ENCODE measurements at regions not wholly inside any gene's neighbourhood (a gene's known extent, or its start where the extent isn't known, plus 50 kb on each side); places are given as distances from the start of the nearest gene placed in this dataset.

DNA sequence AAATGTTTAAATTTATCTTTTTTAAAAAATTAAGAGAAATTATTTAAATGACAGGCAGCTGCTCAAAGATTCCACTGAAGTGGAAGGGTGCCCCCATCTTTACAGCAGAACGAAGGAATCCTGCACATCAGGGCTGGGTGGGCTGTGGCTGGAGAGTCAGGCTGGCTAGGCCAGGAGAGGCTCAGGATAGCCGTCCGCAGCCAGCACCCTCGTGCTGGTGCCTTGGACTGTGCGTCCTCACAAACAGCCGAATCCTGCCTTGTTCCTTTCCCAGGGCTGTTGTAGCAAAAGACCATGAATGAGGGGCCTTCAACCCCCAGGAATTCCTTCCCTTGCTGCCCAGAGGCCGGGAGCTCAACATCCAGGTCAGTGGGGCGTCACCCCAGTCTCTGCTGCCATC, 64.6 kb upstream of the FCN1 start:
- TF ChIP-seq, protein P1, sequence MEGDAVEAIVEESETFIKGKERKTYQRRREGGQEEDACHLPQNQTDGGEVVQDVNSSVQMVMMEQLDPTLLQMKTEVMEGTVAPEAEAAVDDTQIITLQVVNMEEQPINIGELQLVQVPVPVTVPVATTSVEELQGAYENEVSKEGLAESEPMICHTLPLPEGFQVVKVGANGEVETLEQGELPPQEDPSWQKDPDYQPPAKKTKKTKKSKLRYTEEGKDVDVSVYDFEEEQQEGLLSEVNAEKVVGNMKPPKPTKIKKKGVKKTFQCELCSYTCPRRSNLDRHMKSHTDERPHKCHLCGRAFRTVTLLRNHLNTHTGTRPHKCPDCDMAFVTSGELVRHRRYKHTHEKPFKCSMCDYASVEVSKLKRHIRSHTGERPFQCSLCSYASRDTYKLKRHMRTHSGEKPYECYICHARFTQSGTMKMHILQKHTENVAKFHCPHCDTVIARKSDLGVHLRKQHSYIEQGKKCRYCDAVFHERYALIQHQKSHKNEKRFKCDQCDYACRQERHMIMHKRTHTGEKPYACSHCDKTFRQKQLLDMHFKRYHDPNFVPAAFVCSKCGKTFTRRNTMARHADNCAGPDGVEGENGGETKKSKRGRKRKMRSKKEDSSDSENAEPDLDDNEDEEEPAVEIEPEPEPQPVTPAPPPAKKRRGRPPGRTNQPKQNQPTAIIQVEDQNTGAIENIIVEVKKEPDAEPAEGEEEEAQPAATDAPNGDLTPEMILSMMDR (IDR thresholded peaks at IDR 0.05) = no peak
- H3K36me3 ChIP-seq (ENCODE audit: insufficient read depth, low read length) = no peaks in the 10 kb centered on the region
- Mint-ChIP-seq H3K9me3 (peaks cover 5% of the 10 kb centered on the region), H3K4me3 (no peak overlapping the region), H3K27ac (no peak overlapping the region), H3K27me3 (peaks cover 9% of the 10 kb centered on the region), H3K4me1 (ENCODE audit: low read depth) (no peaks in the 10 kb centered on the region), H3K36me3 (ENCODE audit: low read depth) (no peaks in the 10 kb centered on the region)
- intact Hi-C loops (cut with DNase I, micrococcal nuclease) = no loop called here
- H3K27ac ChIP-seq (ENCODE audit: low read depth in 1 of 2, low read length in 2 of 2) = no peak overlapping the region
- DNase-seq = peak in 1 of 14 experiments; percentile 6
- peaks cover 6 to 20% of the 10 kb centered on the region in 2 experiments for H3K9me3 ChIP-seq (ENCODE audit: control insufficient read depth in 1 of 2, insufficient read depth in 1 of 2, low read length in 2 of 2)
- H3K4me3 ChIP-seq (ENCODE audit: low read length) = no peak overlapping the region
- CTCF ChIA-PET = no interaction called here
- H3K4me1 ChIP-seq (ENCODE audit: insufficient read depth, low read length) = no peaks in the 10 kb centered on the region
- peaks cover 0 to 2% of the 10 kb centered on the region in 2 experiments for H3K27me3 ChIP-seq (ENCODE audit: control insufficient read depth in 1 of 2, insufficient read depth in 2 of 2, low read length in 2 of 2)
- POLR2A ChIA-PET = no interaction called here
- no peak for ATAC-seq (ENCODE audit: poor library complexity)

DNA sequence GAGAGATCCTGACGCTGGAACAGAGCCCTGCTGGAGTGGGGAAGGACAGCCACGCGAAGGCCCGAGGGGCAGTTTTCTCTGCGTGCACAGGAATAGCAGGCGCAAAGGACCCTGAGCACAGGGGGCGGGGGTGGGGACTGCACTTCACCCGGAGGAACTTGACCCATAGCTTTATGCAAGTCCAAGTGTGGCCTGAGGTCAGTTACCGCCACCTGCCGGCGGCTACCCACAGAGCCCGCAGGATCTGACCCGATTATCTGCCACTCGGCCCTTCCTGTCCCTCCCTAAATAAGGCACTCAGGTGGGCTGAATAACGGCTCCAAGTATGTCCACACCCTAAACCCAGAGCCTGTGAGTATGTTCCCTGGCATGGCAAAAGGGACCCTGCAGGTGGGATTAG, 65.4 kb upstream of the FCN1 start:
- no peak overlapping the region for H3K27ac ChIP-seq (ENCODE audit: low read depth in 1 of 2, low read length in 2 of 2)
- Mint-ChIP-seq H3K27me3 (peaks cover 9% of the 10 kb centered on the region), H3K27ac (no peak overlapping the region), H3K36me3 (ENCODE audit: low read depth) (no peaks in the 10 kb centered on the region), H3K9me3 (peaks cover 5% of the 10 kb centered on the region), H3K4me3 (no peak overlapping the region), H3K4me1 (ENCODE audit: low read depth) (no peaks in the 10 kb centered on the region)
- TF ChIP-seq, protein P1 (IDR thresholded peaks at IDR 0.05) = no peak
- H3K36me3 ChIP-seq (ENCODE audit: insufficient read depth, low read length) = no peaks in the 10 kb centered on the region
- H3K4me1 ChIP-seq (ENCODE audit: insufficient read depth, low read length) = no peaks in the 10 kb centered on the region
- DNase-seq = peak in 2 of 14 experiments; percentile 14 to 21
- H3K27me3 ChIP-seq (ENCODE audit: control insufficient read depth in 1 of 2, insufficient read depth in 2 of 2, low read length in 2 of 2) = peaks cover 0 to 2% of the 10 kb centered on the region in 2 experiments
- ChIA-PET CTCF (no interaction called here), POLR2A (no interaction called here)
- intact Hi-C loops (cut with DNase I, micrococcal nuclease) = no loop called here
- ATAC-seq (ENCODE audit: poor library complexity) = no peak
- H3K4me3 ChIP-seq (ENCODE audit: low read length) = no peak overlapping the region
- peaks cover 12 to 27% of the 10 kb centered on the region in 2 experiments for H3K9me3 ChIP-seq (ENCODE audit: control insufficient read depth in 1 of 2, insufficient read depth in 1 of 2, low read length in 2 of 2)

DNA sequence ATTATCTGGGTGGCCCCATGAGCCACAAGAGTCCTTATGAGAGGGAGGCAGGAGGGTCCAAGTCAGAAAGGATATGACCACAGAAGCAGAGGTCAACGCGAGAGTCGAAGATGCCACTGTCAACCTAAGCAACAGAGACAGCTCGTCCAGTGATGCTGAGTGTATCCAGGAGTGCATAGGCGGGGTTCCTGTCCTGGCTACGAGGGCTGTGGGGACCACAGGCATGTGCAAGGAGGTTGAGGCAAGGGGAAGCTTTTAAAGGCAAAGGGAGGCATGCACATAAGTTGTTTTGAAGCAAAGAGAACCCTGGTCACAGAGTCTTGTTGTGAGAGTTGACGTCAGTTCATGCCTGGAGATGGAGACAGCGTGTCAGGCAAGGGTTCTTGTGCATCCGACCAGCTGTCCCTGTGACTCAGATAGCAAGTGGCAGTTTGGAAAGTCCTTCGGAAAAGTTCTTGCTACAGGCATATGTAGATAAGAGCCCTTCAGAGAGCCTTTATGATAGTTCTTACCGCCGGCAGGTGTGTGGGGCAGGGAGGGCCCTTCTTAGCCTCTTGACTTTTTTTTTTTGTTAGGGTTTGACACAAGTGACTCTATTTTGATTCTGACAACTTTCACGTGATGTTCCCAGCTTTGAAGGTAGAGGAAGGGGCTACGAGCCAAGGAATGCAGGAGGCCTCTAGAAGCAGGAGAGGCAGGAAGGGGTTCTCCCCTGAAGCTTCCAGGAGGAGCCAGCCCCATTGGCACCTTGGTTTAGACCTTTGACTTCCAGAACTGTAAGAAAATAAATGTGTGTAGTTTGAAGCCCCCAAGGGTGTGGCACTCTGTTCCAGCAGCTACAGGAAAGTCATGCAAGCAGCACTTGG, 66.0 kb upstream of the FCN1 start:
- CTCF ChIA-PET = no interaction called here
- H3K4me3 ChIP-seq (ENCODE audit: low read length) = no peak overlapping the region

More for the DNA sequence above, 66.0 kb upstream of the FCN1 start:
- Mint-ChIP-seq H3K4me3 (no peak overlapping the region), H3K36me3 (ENCODE audit: low read depth) (no peaks in the 10 kb centered on the region), H3K4me1 (ENCODE audit: low read depth) (no peaks in the 10 kb centered on the region), H3K27ac (no peak overlapping the region), H3K27me3 (peaks cover 9% of the 10 kb centered on the region), H3K9me3 (peaks cover 5% of the 10 kb centered on the region)
- POLR2A ChIA-PET = no interaction called here
- intact Hi-C loops (cut with DNase I, micrococcal nuclease) = no loop called here
- no peaks in the 10 kb centered on the region for H3K4me1 ChIP-seq (ENCODE audit: insufficient read depth, low read length)
- TF ChIP-seq, protein P1 (IDR thresholded peaks at IDR 0.05) = no peak
- no peaks in the 10 kb centered on the region for H3K36me3 ChIP-seq (ENCODE audit: insufficient read depth, low read length)
- H3K9me3 ChIP-seq (ENCODE audit: control insufficient read depth in 1 of 2, insufficient read depth in 1 of 2, low read length in 2 of 2) = peaks cover 12 to 34% of the 10 kb centered on the region in 2 experiments
- H3K27ac ChIP-seq (ENCODE audit: low read depth in 1 of 2, low read length in 2 of 2) = no peak overlapping the region
- H3K27me3 ChIP-seq (ENCODE audit: control insufficient read depth in 1 of 2, insufficient read depth in 2 of 2, low read length in 2 of 2) = no peaks in the 10 kb centered on the region
- peak in 1 of 14 experiments; percentile 5 for DNase-seq
- ATAC-seq (ENCODE audit: poor library complexity) = no peak
